IMR-90 (cell line): ENCODE measurements at regions not wholly inside any gene's neighbourhood (a gene's known extent, or its start where the extent isn't known, plus 50 kb on each side); places are given as distances from the start of the nearest gene placed in this dataset.

Experiments used
- ATAC-seq: fragments of 200-7000 bp; cut with Tn5 transposase; 2 replicates; pipeline ENCODE4 v1.9.1; 2020; ENCODE audit warnings: low read depth, mild to moderate bottlenecking, moderate library complexity
- BruUV-seq: library from RNA; stranded (reverse); fragments of 400-500 nt; replicated peaks from 2 replicates; lab custom pipeline; 2021; lab: Mats Ljungman, UMichigan
- CTCF ChIA-PET: fragments of 300-600 bp; formaldehyde crosslinking; extraction: SDS; loops from one replicate; lab custom pipeline; 2021; ENCODE audit warnings: antibody characterized with exemption; lab: Yijun Ruan, JAX
- POLR2A ChIA-PET: fragments of 300-600 bp; sonication (Branson Sonifier 250); formaldehyde crosslinking; loops from one replicate; lab custom pipeline; 2022; ENCODE audit warnings: antibody characterized with exemption; ENCODE audit not compliant: unreplicated experiment; lab: Charles Lee
- DNase-seq: peaks from one replicate; pipeline ENCODE4 v3.0.0; 2013
- H2AFZ ChIP-seq: replicated peaks from 2 replicates; pipeline ENCODE3; 2013; ENCODE audit warnings: low read length, mild to moderate bottlenecking; ENCODE audit not compliant: poor library complexity
- H2AK5ac ChIP-seq: 2 replicates; pipeline ENCODE4 v1.6.1; 2013; ENCODE audit warnings: low read depth, low read length, inconsistent platforms
- H2AK9ac ChIP-seq: replicated peaks from 2 replicates; pipeline ENCODE3; 2013; ENCODE audit warnings: mild to moderate bottlenecking, low read depth, low read length, moderate library complexity; ENCODE audit not compliant: poor library complexity
- H2BK120ac ChIP-seq: 2 replicates; pipeline ENCODE4 v1.6.1; 2013; ENCODE audit warnings: low read depth, low read length, inconsistent platforms
- H2BK15ac ChIP-seq: 3 replicates; pipeline ENCODE4 v1.6.1; 2013; ENCODE audit warnings: low read depth, low read length, inconsistent platforms
- H2BK20ac ChIP-seq: 2 replicates; pipeline ENCODE4 v1.6.1; 2013; ENCODE audit warnings: low read depth, mild to moderate bottlenecking, inconsistent platforms, low read length, moderate library complexity
- H2BK5ac ChIP-seq: 2 replicates; pipeline ENCODE4 v1.6.1; 2013; ENCODE audit warnings: mild to moderate bottlenecking, low read depth, low read length, inconsistent platforms; ENCODE audit not compliant: poor library complexity, severe bottlenecking
- H3K14ac ChIP-seq: replicated peaks from 2 replicates; pipeline ENCODE4 v1.6.1; 2013; ENCODE audit warnings: low read depth, low read length, inconsistent platforms
- H3K18ac ChIP-seq: 2 replicates; pipeline ENCODE4 v1.6.1; 2013; ENCODE audit warnings: low read depth, low read length, control low read depth
- H3K23ac ChIP-seq: 2 replicates; pipeline ENCODE4 v1.6.1; 2013; ENCODE audit warnings: low read depth, low read length, inconsistent platforms
- H3K27ac ChIP-seq: 2 replicates; pipeline ENCODE4 v1.5.1; 2013; ENCODE audit warnings: mild to moderate bottlenecking, control low read depth, low read length; ENCODE audit not compliant: insufficient read depth
- H3K27me3 ChIP-seq: 2 replicates; pipeline ENCODE4 v1.6.1; 2013; ENCODE audit warnings: low read length; ENCODE audit not compliant: control insufficient read depth, insufficient read depth
- H3K36me3 ChIP-seq: 2 replicates; pipeline ENCODE4 v1.6.1; 2013; ENCODE audit warnings: low read length, mixed read lengths; ENCODE audit not compliant: control insufficient read depth, insufficient read depth
- H3K4ac ChIP-seq: 2 replicates; pipeline ENCODE4 v1.6.1; 2013; ENCODE audit warnings: low read depth, low read length, inconsistent platforms
- H3K4me1 ChIP-seq: 2 replicates; pipeline ENCODE4 v1.6.1; 2013; ENCODE audit warnings: low read length, mixed read lengths; ENCODE audit not compliant: control insufficient read depth, insufficient read depth
- H3K4me2 ChIP-seq: 2 replicates; pipeline ENCODE4 v1.6.1; 2013; ENCODE audit warnings: low read depth, mild to moderate bottlenecking, control low read depth, low read length, moderate library complexity
- H3K4me3 ChIP-seq: 2 replicates; pipeline ENCODE4 v1.5.1; 2013; ENCODE audit warnings: low read depth, mild to moderate bottlenecking, control low read depth, low read length, moderate library complexity; ENCODE audit not compliant: insufficient read depth
- H3K56ac ChIP-seq: 2 replicates; pipeline ENCODE4 v1.6.1; 2013; ENCODE audit warnings: low read length, inconsistent platforms; ENCODE audit not compliant: insufficient read depth; ENCODE audit errors: extremely low read depth
- H3K79me1 ChIP-seq, 2 experiments: 2 replicates each; pipeline ENCODE4 v1.6.1; 2013; ENCODE audit warnings: low read length in 2 of 2, inconsistent platforms in 1 of 2, low read depth in 1 of 2
- H3K9ac ChIP-seq: 2 replicates; pipeline ENCODE4 v1.6.1; 2013; ENCODE audit warnings: low read depth, low read length, control low read depth
- H3K9me1 ChIP-seq: 2 replicates; pipeline ENCODE4 v1.6.1; 2013; ENCODE audit warnings: low read length, inconsistent platforms; ENCODE audit not compliant: insufficient read depth
- H3K9me3 ChIP-seq: 2 replicates; pipeline ENCODE4 v1.6.1; 2013; ENCODE audit warnings: low read length; ENCODE audit not compliant: control insufficient read depth, insufficient read depth
- H4K20me1 ChIP-seq: 2 replicates; pipeline ENCODE4 v1.6.1; 2013; ENCODE audit warnings: low read length, inconsistent platforms; ENCODE audit not compliant: insufficient read depth
- H4K5ac ChIP-seq: 2 replicates; pipeline ENCODE4 v1.6.1; 2013; ENCODE audit warnings: mild to moderate bottlenecking, low read depth, low read length, control low read depth
- H4K8ac ChIP-seq, 2 experiments: 2 replicates each; pipeline ENCODE4 v1.6.1; 2013; ENCODE audit warnings: low read depth in 2 of 2, low read length in 2 of 2, control low read depth in 1 of 2, inconsistent platforms in 1 of 2
- H4K91ac ChIP-seq: 2 replicates; pipeline ENCODE4 v1.6.1; 2013; ENCODE audit warnings: low read depth, low read length, inconsistent platforms; ENCODE audit not compliant: insufficient read depth
- BHLHE40 ChIP-seq: fragments of 150-350 bp; IDR thresholded peaks from 2 replicates; pipeline ENCODE4 v1.6.1; 2016; ENCODE audit warnings: mild to moderate bottlenecking, low read depth, low read length
- CEBPB ChIP-seq: IDR thresholded peaks from 2 replicates; pipeline ENCODE4 v1.6.1; 2012; ENCODE audit warnings: low read depth, low read length, improper control_type of control experiment
- CHD1 ChIP-seq: IDR thresholded peaks from 2 replicates; pipeline ENCODE4 v1.6.1; 2012; ENCODE audit warnings: low read depth, low read length, improper control_type of control experiment
- CTCF ChIP-seq: conservative IDR thresholded peaks from 2 replicates; pipeline ENCODE4 v1.5.1; 2012; ENCODE audit warnings: mild to moderate bottlenecking, low read depth, low read length, improper control_type of control experiment
- FOS ChIP-seq: fragments of 150-350 bp; IDR thresholded peaks from 2 replicates; pipeline ENCODE4 v1.6.1; 2016; ENCODE audit warnings: low read depth, low read length
- MAFK ChIP-seq: IDR thresholded peaks from 2 replicates; pipeline ENCODE4 v1.6.1; 2012; ENCODE audit warnings: low read depth, low read length, improper control_type of control experiment
- MAZ ChIP-seq: IDR thresholded peaks from 2 replicates; pipeline ENCODE4 v1.6.1; 2012; ENCODE audit warnings: low read depth, mild to moderate bottlenecking, low read length, improper control_type of control experiment, moderate library complexity, borderline replicate concordance
- MXI1 ChIP-seq: IDR thresholded peaks from 2 replicates; pipeline ENCODE4 v1.6.1; 2012; ENCODE audit warnings: low read depth, mild to moderate bottlenecking, low read length, moderate library complexity, borderline replicate concordance
- NFE2L2 ChIP-seq: fragments of 150-350 bp; IDR thresholded peaks from 2 replicates; pipeline ENCODE4 v1.6.1; 2016; ENCODE audit warnings: low read depth, mild to moderate bottlenecking, low read length
- POLR2A ChIP-seq: IDR thresholded peaks from 2 replicates; pipeline ENCODE4 v1.6.1; 2012; ENCODE audit warnings: mild to moderate bottlenecking, low read depth, low read length
- RAD21 ChIP-seq: IDR thresholded peaks from 2 replicates; pipeline ENCODE4 v1.6.1; 2012; ENCODE audit warnings: low read length, improper control_type of control experiment
- RCOR1 ChIP-seq: IDR thresholded peaks from 2 replicates; pipeline ENCODE4 v1.6.1; 2012; ENCODE audit warnings: mild to moderate bottlenecking, low read length, improper control_type of control experiment; ENCODE audit not compliant: insufficient replicate concordance
- RFX5 ChIP-seq: IDR thresholded peaks from 2 replicates; pipeline ENCODE4 v1.8.0; 2012; ENCODE audit warnings: low read depth, mild to moderate bottlenecking, low read length, moderate library complexity
- SMC3 ChIP-seq: fragments of 150-350 bp; IDR thresholded peaks from 2 replicates; pipeline ENCODE4 v1.6.1; 2016; ENCODE audit warnings: low read depth, mild to moderate bottlenecking, antibody characterized with exemption, low read length, moderate library complexity
- whole genome bisulfite sequencing, 2 experiments: methylation state at CpG; one replicate each; pipeline versions ENCODE4 v1.1.5 to v1.1.7; 2013; ENCODE audit warnings: missing lambda C conversion rate in 2 of 2; ENCODE audit not compliant: insufficient read length in 1 of 2; ENCODE audit errors: extremely low coverage in 2 of 2; 5-methylcytosine and 5-hydroxymethylcytosine counted together
- dilution Hi-C: fragments of 300-500 bp; cut with HindIII; formaldehyde crosslinking; loops from one replicate; pipeline ENCODE4 v1.14.3; 2018; ENCODE audit warnings: low sequenced_read_pairs; ENCODE audit not compliant: unreplicated experiment
- in situ Hi-C: fragments of 300-500 bp; cut with MboI; formaldehyde crosslinking; loops from 3 replicates; pipeline ENCODE4 v1.14.3; 2019; ENCODE audit warnings: low sequenced_read_pairs, inconsistent platforms, mixed read lengths
- intact Hi-C: fragments of 100-400 bp; cut with micrococcal nuclease; formaldehyde crosslinking; loops from 2 replicates; pipeline ENCODE4 v1.10.0; 2022
- TF ChIP-seq, protein P1 (sequence below): fragments of 150-350 bp; IDR thresholded peaks from 2 replicates; pipeline ENCODE4 v1.6.1; 2016; ENCODE audit warnings: low read depth, mild to moderate bottlenecking, low read length, moderate library complexity, borderline replicate concordance
- TF ChIP-seq, protein P2 (sequence below): fragments of 150-350 bp; IDR thresholded peaks from 2 replicates; pipeline ENCODE4 v1.6.1; 2017; ENCODE audit warnings: mild to moderate bottlenecking, antibody characterized with exemption, low read length, low read depth

DNA sequence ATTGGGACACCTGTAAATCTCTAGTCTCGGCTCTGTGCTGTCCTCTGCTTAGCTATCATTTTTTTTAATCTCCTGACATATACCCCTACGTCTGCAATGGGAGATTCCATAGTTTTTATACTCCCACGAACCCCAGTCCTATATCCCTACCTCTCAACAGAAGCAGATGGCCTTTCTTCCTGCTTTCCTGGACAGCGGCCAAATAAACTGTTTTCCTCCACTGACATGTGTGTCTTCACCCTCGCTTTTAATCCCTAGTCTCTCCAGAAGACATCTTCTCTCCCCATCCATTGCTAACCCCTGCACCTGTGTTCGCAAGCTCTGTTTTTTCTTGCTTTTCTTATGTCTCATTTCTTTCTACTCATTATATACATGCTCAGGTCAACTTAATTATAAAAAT is 395.4 kb downstream of the EPHA4 start:
- no peaks in the 10 kb centered on the region for H4K20me1 ChIP-seq
- no peak overlapping the region for H2AFZ ChIP-seq
- H3K27me3 ChIP-seq = 0 out of 2 replicates have a peak, but pooled peaks cover 2% of the 10 kb centered on the region
- TF ChIP-seq NFE2L2 (no peak), CEBPB (no peak), RAD21 (no peak), CTCF (no peak), SMC3 (no peak), BHLHE40 (no peak), RFX5 (no peak), MAZ (no peak), MAFK (no peak), CHD1 (no peak), POLR2A (no peak), FOS (no peak), RCOR1 (no peak), MXI1 (no peak)
- TF ChIP-seq, protein P1, sequence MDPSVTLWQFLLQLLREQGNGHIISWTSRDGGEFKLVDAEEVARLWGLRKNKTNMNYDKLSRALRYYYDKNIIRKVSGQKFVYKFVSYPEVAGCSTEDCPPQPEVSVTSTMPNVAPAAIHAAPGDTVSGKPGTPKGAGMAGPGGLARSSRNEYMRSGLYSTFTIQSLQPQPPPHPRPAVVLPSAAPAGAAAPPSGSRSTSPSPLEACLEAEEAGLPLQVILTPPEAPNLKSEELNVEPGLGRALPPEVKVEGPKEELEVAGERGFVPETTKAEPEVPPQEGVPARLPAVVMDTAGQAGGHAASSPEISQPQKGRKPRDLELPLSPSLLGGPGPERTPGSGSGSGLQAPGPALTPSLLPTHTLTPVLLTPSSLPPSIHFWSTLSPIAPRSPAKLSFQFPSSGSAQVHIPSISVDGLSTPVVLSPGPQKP = no peak
- TF ChIP-seq, protein P2, sequence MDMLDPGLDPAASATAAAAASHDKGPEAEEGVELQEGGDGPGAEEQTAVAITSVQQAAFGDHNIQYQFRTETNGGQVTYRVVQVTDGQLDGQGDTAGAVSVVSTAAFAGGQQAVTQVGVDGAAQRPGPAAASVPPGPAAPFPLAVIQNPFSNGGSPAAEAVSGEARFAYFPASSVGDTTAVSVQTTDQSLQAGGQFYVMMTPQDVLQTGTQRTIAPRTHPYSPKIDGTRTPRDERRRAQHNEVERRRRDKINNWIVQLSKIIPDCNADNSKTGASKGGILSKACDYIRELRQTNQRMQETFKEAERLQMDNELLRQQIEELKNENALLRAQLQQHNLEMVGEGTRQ = no peak
- no peak overlapping the region for H4K5ac ChIP-seq
- dilution Hi-C loops (no loop called here), intact Hi-C loops (no loop called here), in situ Hi-C loops (no loop called here)
- no peaks in the 10 kb centered on the region for H3K9me3 ChIP-seq
- H3K4me2 ChIP-seq = no peak overlapping the region
- no peaks in the 10 kb centered on the region for H3K4me1 ChIP-seq
- no peak overlapping the region for H3K4ac ChIP-seq
- H3K9ac ChIP-seq = no peak overlapping the region
- H3K23ac ChIP-seq = no peak overlapping the region
- no peak overlapping the region for H2BK15ac ChIP-seq
- H3K36me3 ChIP-seq = no peaks in the 10 kb centered on the region
- H3K79me1 ChIP-seq = no peaks in the 10 kb centered on the region
- H2BK5ac ChIP-seq = no peak overlapping the region
- ATAC-seq (no peak), DNase-seq (no peak)
- no peak overlapping the region for H3K4me3 ChIP-seq
- no peak overlapping the region for H2BK120ac ChIP-seq
- H3K27ac ChIP-seq = no peak overlapping the region
- H2AK9ac ChIP-seq = no peak overlapping the region
- no peak overlapping the region for H3K18ac ChIP-seq
- H4K8ac ChIP-seq = no peak overlapping the region
- H2AK5ac ChIP-seq = no peak overlapping the region
- BruUV-seq = no TSS peak
- ChIA-PET POLR2A (no interaction called here), CTCF (no interaction called here)
- H4K91ac ChIP-seq = no peak overlapping the region
- WGBS, 2 experiments = 29% methylated on average over 3 of the region's 6 CpGs; no CpG with 5 or more reads in 1 of the 2 experiments
- no peak overlapping the region for H3K56ac ChIP-seq
- H3K9me1 ChIP-seq = no peaks in the 10 kb centered on the region
- no peak overlapping the region for H2BK20ac ChIP-seq
- no peak overlapping the region for H3K14ac ChIP-seq
